D721Med (cell line): ENCODE measurements at regions not wholly inside any gene's neighbourhood (a gene's known extent, or its start where the extent isn't known, plus 50 kb on each side); places are given as distances from the start of the nearest gene placed in this dataset.

Experiments
- DNase-seq: peaks from one replicate; pipeline ENCODE4 v3.0.0; 2011; ENCODE audit warnings: low spot score; ENCODE audit not compliant: insufficient read length
- FAIRE-seq: peaks from 2 replicates; lab custom pipeline; 2011; peaks lifted over from hg19 to GRCh38; lab: Jason Lieb, UNC
- CTCF ChIP-seq: IDR thresholded peaks from 2 replicates; pipeline ENCODE4 v1.5.1; 2012; ENCODE audit warnings: mild to moderate bottlenecking, control low read depth; ENCODE audit not compliant: insufficient read depth; ENCODE audit errors: missing control alignments

GRCh38 chr7:35556515-35557471, 138.1 kb downstream of the HERPUD2 start:
- no peak for TF ChIP-seq CTCF
- FAIRE-seq (no peak), DNase-seq (no peak)

- TF ChIP-seq CTCF, result no peak
- DNase-seq, result no peak
- no peak for FAIRE-seq
These were observed 139.0 kb downstream of the HERPUD2 start for GRCh38 chr7:35555934-35556333.

GRCh38 chr7:35555386-35555785, 139.5 kb downstream of the HERPUD2 start:
- no peak for DNase-seq
- TF ChIP-seq CTCF, result no peak
- no peak for FAIRE-seq

GRCh38 chr7:35553519-35553918, 141.4 kb downstream of the HERPUD2 start:
- DNase-seq, result no peak
- FAIRE-seq, result no peak
- TF ChIP-seq CTCF, result no peak

- DNase-seq (no peak), FAIRE-seq (no peak)
- no peak for TF ChIP-seq CTCF
These were observed 142.2 kb downstream of the HERPUD2 start for GRCh38 chr7:35552691-35553090.

GRCh38 chr7:35551321-35552081, 143.4 kb downstream of the HERPUD2 start:
- FAIRE-seq, result no peak
- DNase-seq, result no peak
- no peak for TF ChIP-seq CTCF
